GM12892 (cell line): ENCODE measurements at regions not wholly inside any gene's neighbourhood (a gene's known extent, or its start where the extent isn't known, plus 50 kb on each side); places are given as distances from the start of the nearest gene placed in this dataset.

Experiments
- POLR2A ChIP-seq: IDR thresholded peaks from 2 replicates; pipeline ENCODE4 v1.6.1; 2011; ENCODE audit warnings: low read depth, low read length, control low read depth
- TAF1 ChIP-seq: IDR thresholded peaks from 2 replicates; pipeline ENCODE4 v1.6.1; 2011; ENCODE audit warnings: low read depth, mild to moderate bottlenecking, control low read depth, low read length, borderline replicate concordance

DNA sequence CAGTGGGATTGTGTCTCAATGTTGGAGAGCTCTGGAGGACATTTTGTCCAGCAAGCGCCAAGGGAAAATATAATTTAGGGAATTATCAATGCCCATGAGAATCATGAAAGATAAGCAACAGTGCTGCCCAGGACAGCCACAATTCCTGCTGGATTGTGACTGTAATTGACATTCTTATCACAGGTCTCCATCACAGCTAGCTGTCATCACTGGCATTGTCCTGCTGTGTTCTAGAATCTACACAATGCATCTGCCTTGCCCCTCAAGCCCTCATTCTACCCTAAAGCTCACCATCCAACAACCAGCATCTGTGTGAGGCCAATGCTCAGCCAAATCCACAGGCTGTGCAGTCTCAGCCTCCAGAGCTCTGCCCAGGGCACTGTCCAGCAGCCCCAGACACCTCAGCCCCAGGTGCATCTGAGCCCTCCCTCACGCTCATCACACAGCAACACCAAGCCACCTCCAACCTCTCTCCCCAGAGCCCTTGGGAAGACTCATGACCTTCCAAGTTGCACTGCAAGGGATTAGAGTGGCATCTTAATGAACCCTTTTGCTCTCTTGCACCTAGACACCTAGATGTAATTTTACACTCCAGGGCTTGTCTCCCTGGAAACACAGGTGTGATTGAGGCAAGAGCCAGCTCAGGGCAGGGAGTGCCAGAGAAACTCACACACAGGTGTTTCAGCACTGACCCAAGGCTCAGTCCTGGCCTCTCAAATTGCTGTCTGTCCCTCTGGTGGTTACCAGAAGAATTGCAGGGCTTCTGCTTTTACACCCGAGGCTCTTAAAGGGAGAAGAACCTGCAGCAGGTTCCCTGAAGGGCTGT, 85.2 kb upstream of the PHACTR3 start:
- TF ChIP-seq POLR2A: no peak
- TF ChIP-seq TAF1: no peak
